ENCODE measurements at regions not wholly inside any gene's neighbourhood (a gene's known extent, or its start where the extent isn't known, plus 50 kb on each side); places are given as distances from the start of the nearest gene placed in this dataset.

- DNase-seq (ENCODE audit: low spot score): no peak
These were observed 57.1 kb upstream of the ITPRID1 start for GRCh38 chr7:31456646-31457368.

GRCh38 chr7:31457551-31457950 is 56.3 kb upstream of the ITPRID1 start:
- no peak for DNase-seq (ENCODE audit: low spot score)

- no peak for DNase-seq (ENCODE audit: low spot score)
These were observed 55.7 kb upstream of the ITPRID1 start for GRCh38 chr7:31458203-31458602.

GRCh38 chr7:31462636-31463035 is 51.3 kb upstream of the ITPRID1 start:
- DNase-seq (ENCODE audit: low spot score): no peak

Measured in cerebellar cortex (tissue), 1 donor.